Uterus (tissue), 3 donors: ENCODE measurements at regions not wholly inside any gene's neighbourhood (a gene's known extent, or its start where the extent isn't known, plus 50 kb on each side); places are given as distances from the start of the nearest gene placed in this dataset.
"Not testable (repeated sequence)": the region's sequence is repeated elsewhere in the genome, so short reads cannot be mapped to it uniquely, and the experiment has no call there.

Experiments used
- DNase-seq, 2 donors: peaks; one replicate each; pipeline ENCODE4 v3.0.0-alpha.2; 2019 to 2020
- H3K27ac ChIP-seq, 2 donors: fragments of 200-600 bp; sonication (generic); 1 replicate in 1 of 2; 2 replicates in 1 of 2; pipeline ENCODE4 v1.5.1; 2016 to 2018
- H3K27me3 ChIP-seq, 2 donors: fragments of 200-600 bp; sonication (generic); one replicate each; pipeline ENCODE4 v1.5.1; 2018 to 2019; ENCODE audit warnings: control low read depth in 1 of 2
- H3K36me3 ChIP-seq, 2 donors: fragments of 200-600 bp; sonication (generic); one replicate each; pipeline ENCODE4 v1.5.1; 2019; ENCODE audit warnings: control low read depth in 1 of 2
- H3K4me1 ChIP-seq, 2 donors: fragments of 200-600 bp; sonication (generic); one replicate each; pipeline ENCODE4 v1.5.1; 2018 to 2019; ENCODE audit warnings: control low read depth in 1 of 2
- H3K4me3 ChIP-seq, 2 donors: fragments of 200-600 bp; sonication (generic); 1 replicate in 1 of 2; 2 replicates in 1 of 2; pipeline ENCODE4 v1.5.1; 2018 to 2019; ENCODE audit warnings: mild to moderate bottlenecking in 1 of 2
- H3K9me3 ChIP-seq, 2 donors: fragments of 200-600 bp; sonication (generic); one replicate each; pipeline ENCODE4 v1.5.1; 2019; ENCODE audit warnings: control low read depth in 1 of 2
- CTCF ChIP-seq, 4 experiments: fragments of 200-600 bp in 2 of 4; fragments of 450-650 bp in 2 of 4; sonication (generic) in 2 of 4; IDR thresholded peaks; one replicate each; pipeline ENCODE4 v1.5.1; 2016 to 2019; ENCODE audit warnings: antibody characterized with exemption in 4 of 4, mild to moderate bottlenecking in 2 of 4, moderate library complexity in 1 of 4
- POLR2A ChIP-seq, 2 donors: fragments of 450-650 bp; IDR thresholded peaks; one replicate each; pipeline ENCODE4 v1.6.1; 2016; ENCODE audit warnings: antibody characterized with exemption in 2 of 2, mild to moderate bottlenecking in 1 of 2, moderate library complexity in 1 of 2
- intact Hi-C: fragments of 100-400 bp; cut with DNase I; formaldehyde crosslinking; loops from one replicate; pipeline ENCODE4 v1.15.1; 2023; ENCODE audit warnings: low total_unique reads
- donor health status: DM: yes; HTN: yes; CAD: no.

DNA sequence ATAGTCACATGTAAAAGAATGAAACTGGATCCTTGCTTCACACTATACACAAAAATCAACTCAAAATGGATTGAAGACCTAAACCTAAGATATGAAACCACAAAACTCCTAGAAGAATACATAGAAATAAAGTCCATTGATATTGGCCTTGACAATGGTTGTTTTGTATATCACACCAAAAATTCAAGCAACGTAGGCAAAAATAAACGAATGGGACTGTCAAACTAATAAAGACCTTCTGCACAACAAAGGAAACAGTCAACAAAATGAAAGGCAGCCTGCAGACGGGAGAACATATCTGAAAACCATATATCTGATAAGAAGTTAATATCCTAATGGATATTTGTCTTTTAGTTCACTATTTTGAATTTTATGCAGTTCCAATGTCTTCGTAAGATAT, 292.3 kb upstream of the CNTN5 start:
- intact Hi-C loops: no loop called here
- no peaks in the 10 kb centered on the region for H3K36me3 ChIP-seq
- no peak overlapping the region for H3K27ac ChIP-seq
- no peaks in the 10 kb centered on the region for H3K27me3 ChIP-seq
- no peaks in the 10 kb centered on the region for H3K4me1 ChIP-seq
- H3K9me3 ChIP-seq: no peaks in the 10 kb centered on the region
- no peak for DNase-seq
- TF ChIP-seq POLR2A (IDR thresholded peaks at IDR 0.05) (no peak), CTCF (IDR thresholded peaks at IDR 0.05) (no peak)
- no peak overlapping the region for H3K4me3 ChIP-seq

DNA sequence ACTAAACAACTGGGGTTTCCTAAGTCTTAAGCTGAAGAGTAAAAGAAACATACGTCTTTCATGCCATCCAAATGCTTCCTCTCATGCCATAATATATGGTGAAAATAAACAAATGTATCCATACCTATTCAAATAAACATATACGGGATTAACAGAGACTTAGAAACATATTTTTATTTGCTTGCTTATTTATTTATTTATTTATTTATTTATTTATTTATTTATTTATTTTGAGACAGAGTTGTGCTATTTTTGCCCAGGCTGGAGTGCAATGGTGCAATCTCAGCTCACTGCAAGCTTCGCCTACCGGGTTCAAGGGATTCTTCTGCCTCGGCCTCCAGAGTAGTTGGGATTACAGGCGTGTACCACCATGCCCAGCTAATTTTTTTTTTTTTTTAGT, 291.6 kb upstream of the CNTN5 start:
- H3K27ac ChIP-seq: no peak overlapping the region
- TF ChIP-seq POLR2A (IDR thresholded peaks at IDR 0.05) (no peak), CTCF (IDR thresholded peaks at IDR 0.05) (no peak)
- H3K4me3 ChIP-seq: no peak overlapping the region
- no peaks in the 10 kb centered on the region for H3K27me3 ChIP-seq
- DNase-seq: no peak
- no peaks in the 10 kb centered on the region for H3K9me3 ChIP-seq
- H3K4me1 ChIP-seq: no peaks in the 10 kb centered on the region
- intact Hi-C loops: no loop called here
- H3K36me3 ChIP-seq: no peaks in the 10 kb centered on the region

DNA sequence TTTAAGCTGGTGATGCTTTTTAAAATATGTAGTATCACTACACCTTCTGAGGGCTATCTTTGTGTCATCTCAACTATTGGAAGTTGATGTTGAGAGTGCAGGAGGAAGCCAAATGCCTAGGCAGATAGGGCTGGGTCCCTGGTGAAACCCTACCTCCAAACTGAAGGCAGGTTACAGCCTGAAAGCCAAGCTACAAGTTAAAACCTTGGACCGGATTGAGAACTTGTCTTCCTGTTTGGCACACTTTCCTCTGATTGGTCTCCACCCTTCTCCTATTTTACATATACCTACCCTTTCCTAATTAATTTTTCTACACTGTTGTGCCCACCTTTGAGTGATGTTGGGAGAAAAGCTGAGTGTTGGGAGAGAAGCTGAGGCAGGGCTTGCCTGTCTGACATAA, 287.8 kb upstream of the CNTN5 start:
- no peak for TF ChIP-seq CTCF (IDR thresholded peaks at IDR 0.05)
- Histone ChIP-seq H3K9me3 (no peaks in the 10 kb centered on the region), H3K27me3 (no peaks in the 10 kb centered on the region), H3K27ac (no peak overlapping the region), H3K4me3 (no peak overlapping the region), H3K4me1 (no peaks in the 10 kb centered on the region), H3K36me3 (no peaks in the 10 kb centered on the region)
- intact Hi-C loops: no loop called here
- no peak for DNase-seq

DNA sequence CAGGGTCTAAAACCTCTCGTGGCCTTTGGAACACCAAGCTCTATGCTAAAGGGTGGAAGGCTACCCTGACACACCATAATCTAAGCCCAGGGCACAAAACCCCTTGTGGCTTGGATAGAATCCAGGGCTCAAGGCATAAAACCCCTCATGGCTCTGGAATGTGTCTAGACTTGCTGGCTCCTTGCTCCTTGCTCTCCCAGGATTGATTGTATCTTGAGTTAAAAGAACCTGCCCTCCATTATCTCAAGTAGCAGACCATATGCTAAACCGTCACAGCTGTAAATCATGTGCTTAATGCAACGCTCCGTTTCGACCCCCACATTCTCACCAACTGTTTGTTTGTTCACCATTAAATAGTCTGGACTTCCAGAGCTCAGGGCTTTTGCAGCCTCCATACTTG, 287.4 kb upstream of the CNTN5 start:
- H3K9me3 ChIP-seq, H3K27ac ChIP-seq, DNase-seq, H3K27me3 ChIP-seq, intact Hi-C loops, H3K4me1 ChIP-seq, H3K4me3 ChIP-seq, H3K36me3 ChIP-seq: not testable (repeated sequence)

- no peak for TF ChIP-seq POLR2A (IDR thresholded peaks at IDR 0.05)
- no peak for TF ChIP-seq CTCF (IDR thresholded peaks at IDR 0.05)
- Histone ChIP-seq H3K4me1 (no peaks in the 10 kb centered on the region), H3K27ac (no peak overlapping the region), H3K4me3 (no peak overlapping the region), H3K36me3 (no peaks in the 10 kb centered on the region), H3K27me3 (no peaks in the 10 kb centered on the region), H3K9me3 (no peaks in the 10 kb centered on the region)
- DNase-seq: no peak
- intact Hi-C loops: no loop called here
These were observed 286.1 kb upstream of the CNTN5 start for GRCh38 chr11:98734686-98735085.

- no peaks in the 10 kb centered on the region for H3K36me3 ChIP-seq
- DNase-seq: no peak
- no peaks in the 10 kb centered on the region for H3K4me1 ChIP-seq
- no peak overlapping the region for H3K4me3 ChIP-seq
- H3K9me3 ChIP-seq: no peaks in the 10 kb centered on the region
- TF ChIP-seq POLR2A (IDR thresholded peaks at IDR 0.05) (no peak), CTCF (IDR thresholded peaks at IDR 0.05) (no peak)
- H3K27ac ChIP-seq: no peak overlapping the region
- H3K27me3 ChIP-seq: no peaks in the 10 kb centered on the region
- intact Hi-C loops: no loop called here
These were observed 283.9 kb upstream of the CNTN5 start for GRCh38 chr11:98736833-98737232.
